Hepatocyte (in vitro differentiated cells): ENCODE measurements at regions not wholly inside any gene's neighbourhood (a gene's known extent, or its start where the extent isn't known, plus 50 kb on each side); places are given as distances from the start of the nearest gene placed in this dataset.

Experiments
- CTCF ChIP-seq: fragments of 200-600 bp; sonication (generic); IDR thresholded peaks from 2 replicates; pipeline ENCODE4 v1.5.1; 2016; ENCODE audit warnings: antibody characterized with exemption, mild to moderate bottlenecking; ENCODE audit not compliant: poor library complexity
- EZH2 ChIP-seq: fragments of 200-600 bp; sonication (generic); IDR thresholded peaks from 2 replicates; pipeline ENCODE4 v1.6.1; 2016; ENCODE audit warnings: antibody characterized with exemption, mild to moderate bottlenecking, borderline replicate concordance
- EZH2phosphoT487 ChIP-seq: fragments of 200-600 bp; sonication (generic); IDR thresholded peaks from one replicate; pipeline ENCODE4 v1.6.1; 2018; ENCODE audit warnings: antibody characterized with exemption, mild to moderate bottlenecking, low read depth, moderate library complexity; ENCODE audit not compliant: unreplicated experiment, severe bottlenecking

DNA sequence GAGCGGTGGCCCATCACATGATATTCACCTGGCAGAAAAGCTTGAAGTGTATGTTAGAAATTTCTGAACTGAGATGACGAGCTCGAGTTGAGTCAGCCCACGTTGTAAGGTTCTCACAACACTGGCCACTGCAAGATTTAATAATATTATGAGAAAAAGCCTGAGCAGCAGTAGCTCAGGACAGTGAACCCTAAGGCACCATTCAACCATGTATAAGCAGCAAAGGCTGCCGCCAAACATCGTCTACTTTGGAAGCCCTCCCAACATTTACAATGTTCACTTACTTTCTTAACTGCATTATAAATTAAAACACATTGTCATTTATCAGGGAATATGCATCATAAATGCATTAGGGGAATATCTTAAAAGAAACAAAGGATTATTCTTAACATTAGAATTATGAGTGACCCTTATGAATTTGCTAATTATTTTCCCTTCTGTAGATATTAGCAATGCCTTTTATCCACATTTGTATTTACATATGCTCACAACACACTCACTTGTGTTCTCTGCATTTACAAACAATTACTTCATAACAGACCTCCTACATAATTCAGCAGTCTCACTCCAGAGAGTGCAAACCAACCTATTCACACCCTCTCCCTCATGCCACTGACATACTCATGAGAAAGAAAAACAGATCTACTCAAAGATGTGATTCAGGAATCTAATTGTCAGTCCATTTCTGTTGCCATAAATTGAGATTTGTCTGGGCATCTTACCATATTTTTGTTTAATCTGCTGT, 57.7 kb upstream of the CARD18 start:
- TF ChIP-seq CTCF (no peak), EZH2phosphoT487 (no peak), EZH2 (no peak)
